IMR-90 (cell line): ENCODE measurements at regions not wholly inside any gene's neighbourhood (a gene's known extent, or its start where the extent isn't known, plus 50 kb on each side); places are given as distances from the start of the nearest gene placed in this dataset.

Experiments used
- ATAC-seq: fragments of 200-7000 bp; cut with Tn5 transposase; 2 replicates; pipeline ENCODE4 v1.9.1; 2020; ENCODE audit warnings: low read depth, mild to moderate bottlenecking, moderate library complexity
- BruUV-seq: library from RNA; stranded (reverse); fragments of 400-500 nt; replicated peaks from 2 replicates; lab custom pipeline; 2021; lab: Mats Ljungman, UMichigan
- CTCF ChIA-PET: fragments of 300-600 bp; formaldehyde crosslinking; extraction: SDS; loops from one replicate; lab custom pipeline; 2021; ENCODE audit warnings: antibody characterized with exemption; lab: Yijun Ruan, JAX
- POLR2A ChIA-PET: fragments of 300-600 bp; sonication (Branson Sonifier 250); formaldehyde crosslinking; loops from one replicate; lab custom pipeline; 2022; ENCODE audit warnings: antibody characterized with exemption; ENCODE audit not compliant: unreplicated experiment; lab: Charles Lee
- DNase-seq: peaks from one replicate; pipeline ENCODE4 v3.0.0; 2013
- H2AFZ ChIP-seq: replicated peaks from 2 replicates; pipeline ENCODE3; 2013; ENCODE audit warnings: low read length, mild to moderate bottlenecking; ENCODE audit not compliant: poor library complexity
- H2AK5ac ChIP-seq: 2 replicates; pipeline ENCODE4 v1.6.1; 2013; ENCODE audit warnings: low read depth, low read length, inconsistent platforms
- H2AK9ac ChIP-seq: replicated peaks from 2 replicates; pipeline ENCODE3; 2013; ENCODE audit warnings: mild to moderate bottlenecking, low read depth, low read length, moderate library complexity; ENCODE audit not compliant: poor library complexity
- H2BK120ac ChIP-seq: 2 replicates; pipeline ENCODE4 v1.6.1; 2013; ENCODE audit warnings: low read depth, low read length, inconsistent platforms
- H2BK15ac ChIP-seq: 3 replicates; pipeline ENCODE4 v1.6.1; 2013; ENCODE audit warnings: low read depth, low read length, inconsistent platforms
- H2BK20ac ChIP-seq: 2 replicates; pipeline ENCODE4 v1.6.1; 2013; ENCODE audit warnings: low read depth, mild to moderate bottlenecking, inconsistent platforms, low read length, moderate library complexity
- H2BK5ac ChIP-seq: 2 replicates; pipeline ENCODE4 v1.6.1; 2013; ENCODE audit warnings: mild to moderate bottlenecking, low read depth, low read length, inconsistent platforms; ENCODE audit not compliant: poor library complexity, severe bottlenecking
- H3K14ac ChIP-seq: replicated peaks from 2 replicates; pipeline ENCODE4 v1.6.1; 2013; ENCODE audit warnings: low read depth, low read length, inconsistent platforms
- H3K18ac ChIP-seq: 2 replicates; pipeline ENCODE4 v1.6.1; 2013; ENCODE audit warnings: low read depth, low read length, control low read depth
- H3K23ac ChIP-seq: 2 replicates; pipeline ENCODE4 v1.6.1; 2013; ENCODE audit warnings: low read depth, low read length, inconsistent platforms
- H3K27ac ChIP-seq: 2 replicates; pipeline ENCODE4 v1.5.1; 2013; ENCODE audit warnings: mild to moderate bottlenecking, control low read depth, low read length; ENCODE audit not compliant: insufficient read depth
- H3K27me3 ChIP-seq: 2 replicates; pipeline ENCODE4 v1.6.1; 2013; ENCODE audit warnings: low read length; ENCODE audit not compliant: control insufficient read depth, insufficient read depth
- H3K36me3 ChIP-seq: 2 replicates; pipeline ENCODE4 v1.6.1; 2013; ENCODE audit warnings: low read length, mixed read lengths; ENCODE audit not compliant: control insufficient read depth, insufficient read depth
- H3K4ac ChIP-seq: 2 replicates; pipeline ENCODE4 v1.6.1; 2013; ENCODE audit warnings: low read depth, low read length, inconsistent platforms
- H3K4me1 ChIP-seq: 2 replicates; pipeline ENCODE4 v1.6.1; 2013; ENCODE audit warnings: low read length, mixed read lengths; ENCODE audit not compliant: control insufficient read depth, insufficient read depth
- H3K4me2 ChIP-seq: 2 replicates; pipeline ENCODE4 v1.6.1; 2013; ENCODE audit warnings: low read depth, mild to moderate bottlenecking, control low read depth, low read length, moderate library complexity
- H3K4me3 ChIP-seq: 2 replicates; pipeline ENCODE4 v1.5.1; 2013; ENCODE audit warnings: low read depth, mild to moderate bottlenecking, control low read depth, low read length, moderate library complexity; ENCODE audit not compliant: insufficient read depth
- H3K56ac ChIP-seq: 2 replicates; pipeline ENCODE4 v1.6.1; 2013; ENCODE audit warnings: low read length, inconsistent platforms; ENCODE audit not compliant: insufficient read depth; ENCODE audit errors: extremely low read depth
- H3K79me1 ChIP-seq, 2 experiments: 2 replicates each; pipeline ENCODE4 v1.6.1; 2013; ENCODE audit warnings: low read length in 2 of 2, inconsistent platforms in 1 of 2, low read depth in 1 of 2
- H3K9ac ChIP-seq: 2 replicates; pipeline ENCODE4 v1.6.1; 2013; ENCODE audit warnings: low read depth, low read length, control low read depth
- H3K9me1 ChIP-seq: 2 replicates; pipeline ENCODE4 v1.6.1; 2013; ENCODE audit warnings: low read length, inconsistent platforms; ENCODE audit not compliant: insufficient read depth
- H3K9me3 ChIP-seq: 2 replicates; pipeline ENCODE4 v1.6.1; 2013; ENCODE audit warnings: low read length; ENCODE audit not compliant: control insufficient read depth, insufficient read depth
- H4K20me1 ChIP-seq: 2 replicates; pipeline ENCODE4 v1.6.1; 2013; ENCODE audit warnings: low read length, inconsistent platforms; ENCODE audit not compliant: insufficient read depth
- H4K5ac ChIP-seq: 2 replicates; pipeline ENCODE4 v1.6.1; 2013; ENCODE audit warnings: mild to moderate bottlenecking, low read depth, low read length, control low read depth
- H4K8ac ChIP-seq, 2 experiments: 2 replicates each; pipeline ENCODE4 v1.6.1; 2013; ENCODE audit warnings: low read depth in 2 of 2, low read length in 2 of 2, control low read depth in 1 of 2, inconsistent platforms in 1 of 2
- H4K91ac ChIP-seq: 2 replicates; pipeline ENCODE4 v1.6.1; 2013; ENCODE audit warnings: low read depth, low read length, inconsistent platforms; ENCODE audit not compliant: insufficient read depth
- BHLHE40 ChIP-seq: fragments of 150-350 bp; IDR thresholded peaks from 2 replicates; pipeline ENCODE4 v1.6.1; 2016; ENCODE audit warnings: mild to moderate bottlenecking, low read depth, low read length
- CEBPB ChIP-seq: IDR thresholded peaks from 2 replicates; pipeline ENCODE4 v1.6.1; 2012; ENCODE audit warnings: low read depth, low read length, improper control_type of control experiment
- CHD1 ChIP-seq: IDR thresholded peaks from 2 replicates; pipeline ENCODE4 v1.6.1; 2012; ENCODE audit warnings: low read depth, low read length, improper control_type of control experiment
- MAFK ChIP-seq: IDR thresholded peaks from 2 replicates; pipeline ENCODE4 v1.6.1; 2012; ENCODE audit warnings: low read depth, low read length, improper control_type of control experiment
- MAZ ChIP-seq: IDR thresholded peaks from 2 replicates; pipeline ENCODE4 v1.6.1; 2012; ENCODE audit warnings: low read depth, mild to moderate bottlenecking, low read length, improper control_type of control experiment, moderate library complexity, borderline replicate concordance
- NFE2L2 ChIP-seq: fragments of 150-350 bp; IDR thresholded peaks from 2 replicates; pipeline ENCODE4 v1.6.1; 2016; ENCODE audit warnings: low read depth, mild to moderate bottlenecking, low read length
- WGBS, 2 experiments: methylation state at CpG; one replicate each; pipeline versions ENCODE4 v1.1.5 to v1.1.7; 2013; ENCODE audit warnings: missing lambda C conversion rate in 2 of 2; ENCODE audit not compliant: insufficient read length in 1 of 2; ENCODE audit errors: extremely low coverage in 2 of 2; 5-methylcytosine and 5-hydroxymethylcytosine counted together
- dilution Hi-C: fragments of 300-500 bp; cut with HindIII; formaldehyde crosslinking; loops from one replicate; pipeline ENCODE4 v1.14.3; 2018; ENCODE audit warnings: low sequenced_read_pairs; ENCODE audit not compliant: unreplicated experiment
- in situ Hi-C: fragments of 300-500 bp; cut with MboI; formaldehyde crosslinking; loops from 3 replicates; pipeline ENCODE4 v1.14.3; 2019; ENCODE audit warnings: low sequenced_read_pairs, inconsistent platforms, mixed read lengths
- intact Hi-C: fragments of 100-400 bp; cut with micrococcal nuclease; formaldehyde crosslinking; loops from 2 replicates; pipeline ENCODE4 v1.10.0; 2022

DNA sequence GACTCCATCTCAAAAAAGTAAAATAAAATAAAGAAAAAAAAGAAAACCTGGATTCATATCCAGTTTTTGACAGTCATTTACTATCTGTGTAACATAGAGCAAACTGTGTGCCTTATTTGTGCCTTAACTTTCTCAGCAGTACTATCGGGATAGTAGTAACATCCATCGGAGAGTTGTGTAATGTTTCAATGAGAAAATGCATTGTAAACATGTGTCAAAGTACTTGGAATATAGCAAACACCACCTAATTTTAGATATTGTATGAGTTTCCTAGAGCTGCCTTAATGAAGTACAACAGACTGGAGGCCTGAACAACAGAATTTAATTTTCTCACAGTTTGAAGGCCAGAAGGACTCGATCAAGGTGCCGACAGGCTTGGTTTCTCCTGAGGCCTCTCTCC is 81.3 kb upstream of the CDC42EP3 start:
- Histone ChIP-seq H3K79me1 (no peaks in the 10 kb centered on the region), H3K9me1 (no peaks in the 10 kb centered on the region), H3K23ac (no peak overlapping the region), H3K14ac (no peak overlapping the region), H3K27ac (no peak overlapping the region), H2BK20ac (no peak overlapping the region), H2AK5ac (no peak overlapping the region), H2BK5ac (no peak overlapping the region), H2AK9ac (no peak overlapping the region), H3K4ac (no peak overlapping the region), H3K4me3 (no peak overlapping the region), H2AFZ (no peak overlapping the region), H3K9ac (no peak overlapping the region), H2BK120ac (no peak overlapping the region), H4K5ac (no peak overlapping the region), H4K20me1 (no peaks in the 10 kb centered on the region), H3K27me3 (no peaks in the 10 kb centered on the region), H3K36me3 (no peaks in the 10 kb centered on the region), H2BK15ac (no peak overlapping the region), H3K4me1 (no peaks in the 10 kb centered on the region), H3K4me2 (no peak overlapping the region), H4K8ac (no peak overlapping the region), H3K18ac (no peak overlapping the region), H3K56ac (no peak overlapping the region), H3K9me3 (no peaks in the 10 kb centered on the region), H4K91ac (no peak overlapping the region)
- WGBS, 2 experiments: no CpG with 5 or more reads among the region's 4 CpGs
- ATAC-seq (no peak), DNase-seq (no peak)
- no TSS peak for BruUV-seq
- intact Hi-C loops: no loop called here
- dilution Hi-C loops: no loop called here
- TF ChIP-seq BHLHE40: no peak
- TF ChIP-seq CEBPB: no peak
- TF ChIP-seq MAZ: no peak
- TF ChIP-seq CHD1: no peak
- TF ChIP-seq MAFK: no peak
- TF ChIP-seq NFE2L2: no peak
- in situ Hi-C loops: no loop called here
- ChIA-PET CTCF (no interaction called here), POLR2A (no interaction called here)
